HepG2 (cell line): ENCODE measurements at regions not wholly inside any gene's neighbourhood (a gene's known extent, or its start where the extent isn't known, plus 50 kb on each side); places are given as distances from the start of the nearest gene placed in this dataset.

ENCODE experiments used
- ATAC-seq: fragments of 200-7000 bp; cut with Tn5 transposase; 3 replicates; pipeline ENCODE4 v1.9.1; 2020; ENCODE audit warnings: mild to moderate bottlenecking, moderate library complexity
- BruUV-seq: library from RNA; stranded (reverse); fragments of 400-500 nt; replicated peaks from 2 replicates; lab custom pipeline; 2021; lab: Mats Ljungman, UMichigan
- CTCF ChIA-PET: fragments of 300-600 bp; formaldehyde crosslinking; extraction: SDS; loops from one replicate; lab custom pipeline; 2021; ENCODE audit warnings: low total read pairs, inconsistent platforms, low intra/inter-chr PET ratio; lab: Yijun Ruan, JAX
- POLR2A ChIA-PET: fragments of 350-600 bp; sonication (Branson Sonifier 250); formaldehyde crosslinking; loops from one replicate; lab custom pipeline; 2020; ENCODE audit warnings: antibody characterized with exemption, inconsistent platforms; lab: Yijun Ruan, JAX
- DNase-seq: peaks from one replicate; pipeline ENCODE4 v3.0.0-alpha.2; 2015; ENCODE audit warnings: low spot score
- FAIRE-seq: peaks from 3 replicates; lab custom pipeline; 2011; peaks lifted over from hg19 to GRCh38; lab: Jason Lieb, UNC
- H2AFZ ChIP-seq: one replicate; pipeline ENCODE4 v1.6.1; 2011; ENCODE audit warnings: low read length, inconsistent platforms
- H3K27ac ChIP-seq: fragments of 300-600 bp; 3 replicates; pipeline ENCODE4 v1.8.0; 2011; ENCODE audit warnings: mixed run types, mild to moderate bottlenecking, mixed read lengths, low read length, inconsistent platforms; ENCODE audit not compliant: insufficient read depth; ENCODE audit errors: extremely low read length
- H3K27me3 ChIP-seq, 2 experiments: fragments of 200-600 bp in 1 of 2; 2 replicates in 1 of 2; 3 replicates in 1 of 2; pipeline versions ENCODE4 v1.6.0 to v1.8.0; 2011; ENCODE audit warnings: low read length in 2 of 2, mild to moderate bottlenecking in 2 of 2, moderate library complexity in 2 of 2, inconsistent platforms in 1 of 2; ENCODE audit not compliant: insufficient read depth in 2 of 2, control insufficient read depth in 1 of 2
- H3K36me3 ChIP-seq, 2 experiments: fragments of 200-600 bp in 1 of 2; replicated peaks in 1 of 2; 2 replicates in 1 of 2; 3 replicates in 1 of 2; pipeline versions ENCODE4 v1.5.1 to v1.8.0; 2011; ENCODE audit warnings: low read length in 2 of 2, inconsistent platforms in 1 of 2; ENCODE audit not compliant: insufficient read depth in 2 of 2, control insufficient read depth in 1 of 2
- H3K4me1 ChIP-seq: 2 replicates; pipeline ENCODE4 v1.5.1; 2012; ENCODE audit warnings: low read length, inconsistent platforms; ENCODE audit not compliant: insufficient read depth
- H3K4me2 ChIP-seq: 2 replicates; pipeline ENCODE4 v1.6.0; 2011; ENCODE audit warnings: low read depth, low read length, inconsistent platforms
- H3K4me3 ChIP-seq, 3 experiments: fragments of 200-600 bp in 1 of 3; sonication (generic), shearing (Covaris generic) in 1 of 3; replicated peaks in 1 of 3; 2 replicates each; pipeline ENCODE4 v1.5.1; 2011 to 2016; ENCODE audit warnings: low read length in 3 of 3, inconsistent platforms in 2 of 3, low read depth in 2 of 3, mild to moderate bottlenecking in 2 of 3, control low read depth in 1 of 3, mixed read lengths in 1 of 3; ENCODE audit not compliant: insufficient read depth in 1 of 3
- H3K79me2 ChIP-seq: one replicate; pipeline ENCODE4 v1.6.1; 2011; ENCODE audit warnings: low read length, inconsistent platforms; ENCODE audit not compliant: insufficient read depth
- H3K9ac ChIP-seq: 2 replicates; pipeline ENCODE4 v1.6.0; 2011; ENCODE audit warnings: mild to moderate bottlenecking, low read depth, low read length, inconsistent platforms; ENCODE audit not compliant: insufficient read depth
- H3K9me3 ChIP-seq: 2 replicates; pipeline ENCODE4 v1.5.1; 2012; ENCODE audit warnings: mild to moderate bottlenecking, low read length
- H4K20me1 ChIP-seq: 2 replicates; pipeline ENCODE4 v1.6.0; 2011; ENCODE audit warnings: inconsistent platforms, mild to moderate bottlenecking, low read length, moderate library complexity; ENCODE audit not compliant: insufficient read depth
- CSRNP2 ChIP-seq: sonication (generic); formaldehyde crosslinking; conservative IDR thresholded peaks from 2 replicates; pipeline ENCODE4 v1.8.0; 2022; ENCODE audit warnings: low read depth, missing genetic modification reagents
- HMG20B ChIP-seq: conservative IDR thresholded peaks from 2 replicates; pipeline ENCODE4 v1.6.1; 2016; ENCODE audit warnings: missing genetic modification reagents, missing compliant biosample characterization
- NCOR1 ChIP-seq: fragments of 200-600 bp; sonication (generic); IDR thresholded peaks from 2 replicates; pipeline ENCODE4 v1.7.0; 2017; ENCODE audit warnings: antibody characterized with exemption, low read length, borderline replicate concordance
- PAWR ChIP-seq: sonication (generic); formaldehyde crosslinking; IDR thresholded peaks from 2 replicates; pipeline ENCODE4 v1.4.0; 2020; ENCODE audit warnings: missing genetic modification reagents, mild to moderate bottlenecking, borderline replicate concordance
- SMARCE1 ChIP-seq: fragments of 450-650 bp; IDR thresholded peaks from 2 replicates; pipeline ENCODE4 v1.6.1; 2017; ENCODE audit warnings: borderline replicate concordance
- SPEN ChIP-seq: sonication (generic); formaldehyde crosslinking; IDR thresholded peaks from 2 replicates; pipeline ENCODE4 v1.5.1; 2020; ENCODE audit warnings: low read depth, mild to moderate bottlenecking, missing genetic modification reagents
- SRSF4 ChIP-seq: fragments of 200-400 bp; formaldehyde crosslinking; IDR thresholded peaks from one replicate; pipeline ENCODE4 v1.6.1; 2018; ENCODE audit warnings: mild to moderate bottlenecking, low read depth, low read length, moderate library complexity; ENCODE audit not compliant: poor library complexity, severe bottlenecking
- TFAP4 ChIP-seq: sonication (generic); IDR thresholded peaks from 2 replicates; pipeline ENCODE4 v1.6.1; 2016; ENCODE audit warnings: low read depth, borderline replicate concordance
- UBTF ChIP-seq: sonication (generic); formaldehyde crosslinking; IDR thresholded peaks from 2 replicates; pipeline ENCODE4 v1.4.0; 2020; ENCODE audit warnings: mild to moderate bottlenecking, missing genetic modification reagents
- ZC3H13 ChIP-seq: sonication (generic); formaldehyde crosslinking; IDR thresholded peaks from 2 replicates; pipeline ENCODE4 v1.8.1; 2023; ENCODE audit warnings: mild to moderate bottlenecking, missing genetic modification reagents, moderate library complexity
- ZNF232 ChIP-seq: sonication (generic); formaldehyde crosslinking; IDR thresholded peaks from 2 replicates; pipeline ENCODE4 v1.4.0; 2020; ENCODE audit warnings: missing genetic modification reagents, borderline replicate concordance
- ZNF547 ChIP-seq: sonication (generic); formaldehyde crosslinking; IDR thresholded peaks from 2 replicates; pipeline ENCODE4 v1.5.1; 2020; ENCODE audit warnings: mild to moderate bottlenecking, missing genetic modification reagents
- ZNF598 ChIP-seq: sonication (generic); formaldehyde crosslinking; IDR thresholded peaks from 2 replicates; pipeline ENCODE4 v1.5.1; 2020; ENCODE audit warnings: mild to moderate bottlenecking, missing genetic modification reagents, borderline replicate concordance
- in situ Hi-C: cut with HindIII; loops from 2 replicates; pipeline ENCODE4 v1.10.0; 2017; ENCODE audit warnings: low pct_unique_long_range_greater_than_20kb; ENCODE audit not compliant: extremely low pct_ligation_motif_present
- intact Hi-C: fragments of 100-400 bp; cut with micrococcal nuclease; formaldehyde crosslinking; loops from one replicate; pipeline ENCODE4 v1.10.0; 2022; ENCODE audit not compliant: unreplicated experiment

GRCh38 chr4:29304595-29304994 is 1415.6 kb upstream of the PCDH7 start (continued):
- TF ChIP-seq ZNF232 (CRISPR knock-in tag) = no peak

- Histone ChIP-seq H3K9me3 (peaks cover 77% of the 10 kb centered on the region), H3K27me3 (no peaks in the 10 kb centered on the region), H2AFZ (no peak overlapping the region), H3K9ac (no peak overlapping the region), H3K79me2 (no peaks in the 10 kb centered on the region), H4K20me1 (no peaks in the 10 kb centered on the region), H3K4me1 (no peaks in the 10 kb centered on the region), H3K4me2 (no peak overlapping the region), H3K36me3 (no peaks in the 10 kb centered on the region), H3K4me3 (no peak overlapping the region), H3K27ac (no peak overlapping the region)
- ChIA-PET POLR2A (no interaction called here), CTCF (no interaction called here)
- FAIRE-seq (no peak), DNase-seq (no peak), ATAC-seq (no peak)
- no TSS peak for BruUV-seq
- in situ Hi-C loops = no loop called here
- intact Hi-C loops = no loop called here
- TF ChIP-seq PAWR (CRISPR knock-in tag) (no peak), TFAP4 (no peak), SMARCE1 (no peak), NCOR1 (no peak), SPEN (CRISPR knock-in tag) (no peak), ZNF598 (CRISPR knock-in tag) (no peak), HMG20B (no peak), SRSF4 (no peak), UBTF (no peak), ZNF547 (CRISPR knock-in tag) (no peak), ZC3H13 (no peak), CSRNP2 (CRISPR knock-in tag) (no peak)
Measured at GRCh38 chr4:29307256-29307655, 1412.9 kb upstream of the PCDH7 start.
